HG03571 (cell line): ENCODE measurements at regions not wholly inside any gene's neighbourhood (a gene's known extent, or its start where the extent isn't known, plus 50 kb on each side); places are given as distances from the start of the nearest gene placed in this dataset.

Experiments
- ATAC-seq: cut with Tn5 transposase; IDR thresholded peaks from one replicate; pipeline ENCODE4 v1.9.1; 2021; ENCODE audit not compliant: unreplicated experiment

DNA sequence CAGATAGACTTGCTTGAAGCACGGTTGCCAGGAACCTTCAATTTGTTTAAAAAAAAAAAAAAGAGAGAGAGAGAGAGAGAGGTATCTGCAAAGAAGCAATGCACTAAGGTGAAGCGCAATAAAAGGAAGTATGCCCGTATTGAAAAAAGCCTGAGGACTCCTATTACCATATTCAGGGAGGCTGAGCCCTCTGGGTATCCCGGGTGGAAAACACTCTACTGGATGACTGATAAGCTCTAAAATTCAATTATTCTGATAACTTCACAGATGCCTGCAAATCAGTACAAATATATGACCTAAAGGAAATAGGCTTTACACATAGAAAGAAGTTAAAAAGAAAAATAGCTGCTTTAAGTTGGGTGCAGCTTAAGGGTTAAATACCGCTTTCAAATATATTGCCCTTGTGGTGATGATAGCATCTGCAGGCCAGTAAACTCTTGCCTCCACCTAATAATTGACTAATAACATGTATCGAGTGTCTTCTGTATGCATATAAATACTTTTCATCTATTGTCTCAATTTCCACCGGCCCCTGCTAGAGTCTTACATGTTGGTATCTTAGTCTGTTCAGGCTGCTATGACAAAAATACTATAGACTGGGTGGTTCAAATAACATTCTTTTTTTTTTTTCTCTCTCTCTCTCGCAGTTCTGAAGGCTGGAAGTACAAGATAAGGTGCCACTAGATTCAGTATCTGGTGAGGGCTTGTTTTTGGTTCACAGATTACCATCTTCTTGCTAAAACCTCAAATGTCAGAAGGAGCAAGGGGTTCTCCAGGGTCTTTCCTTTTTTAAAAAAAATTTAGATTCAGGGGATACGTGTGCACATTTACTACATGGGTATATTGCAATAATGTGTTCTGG, 187.4 kb upstream of the JARID2 start:
- no peak for ATAC-seq

DNA sequence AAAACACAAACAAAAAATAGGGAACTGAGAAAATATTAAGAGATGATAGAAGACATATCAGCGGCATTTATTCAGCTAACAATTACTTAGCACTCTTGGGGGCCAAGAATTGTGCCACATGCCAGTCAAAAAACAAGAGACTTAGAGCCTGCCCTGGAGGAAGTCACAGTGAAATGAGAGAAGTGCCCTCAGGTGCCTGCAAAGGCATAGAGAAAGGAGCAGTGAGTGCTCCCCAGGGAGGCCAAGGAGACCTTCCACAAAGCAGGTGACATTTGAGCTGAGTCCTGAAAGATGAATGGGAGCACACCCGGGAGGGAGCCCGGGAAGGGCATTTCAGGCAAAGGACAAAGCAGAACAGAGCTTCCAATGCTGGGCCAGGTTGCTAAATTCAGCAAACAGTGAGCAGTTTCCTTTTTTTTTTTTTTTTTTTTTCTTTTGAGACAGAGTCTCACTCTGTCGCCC, 184.7 kb upstream of the JARID2 start:
- ATAC-seq, result no peak

DNA sequence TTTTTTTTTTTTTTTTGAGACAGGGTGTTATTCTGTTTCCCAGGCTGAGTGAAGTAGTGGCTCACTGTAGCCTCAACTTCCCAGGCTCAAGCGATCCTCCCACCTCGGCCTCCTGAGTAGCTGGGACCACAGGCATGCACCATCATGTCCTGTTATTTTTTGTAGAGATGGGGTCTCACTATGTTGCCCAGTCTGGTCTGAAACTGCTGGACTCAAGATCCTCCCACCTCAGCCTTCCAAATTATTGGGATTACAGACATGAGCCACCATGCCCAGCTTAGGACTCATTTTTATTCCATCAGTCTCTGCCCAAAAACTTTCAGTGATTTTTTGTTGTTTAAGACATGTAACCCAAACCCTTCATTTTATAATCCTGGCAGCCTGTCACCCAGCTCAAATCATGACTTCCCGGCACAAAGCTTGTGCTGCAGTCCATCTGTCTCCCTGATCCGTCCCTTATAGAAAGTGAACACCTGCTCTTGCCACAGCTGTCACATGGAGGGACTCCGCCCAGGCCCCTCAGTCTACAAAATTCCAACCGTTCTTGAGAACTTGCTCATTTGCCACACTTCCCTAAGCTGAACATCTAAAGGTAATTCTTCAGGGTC, 183.9 kb upstream of the JARID2 start:
- no peak for ATAC-seq

DNA sequence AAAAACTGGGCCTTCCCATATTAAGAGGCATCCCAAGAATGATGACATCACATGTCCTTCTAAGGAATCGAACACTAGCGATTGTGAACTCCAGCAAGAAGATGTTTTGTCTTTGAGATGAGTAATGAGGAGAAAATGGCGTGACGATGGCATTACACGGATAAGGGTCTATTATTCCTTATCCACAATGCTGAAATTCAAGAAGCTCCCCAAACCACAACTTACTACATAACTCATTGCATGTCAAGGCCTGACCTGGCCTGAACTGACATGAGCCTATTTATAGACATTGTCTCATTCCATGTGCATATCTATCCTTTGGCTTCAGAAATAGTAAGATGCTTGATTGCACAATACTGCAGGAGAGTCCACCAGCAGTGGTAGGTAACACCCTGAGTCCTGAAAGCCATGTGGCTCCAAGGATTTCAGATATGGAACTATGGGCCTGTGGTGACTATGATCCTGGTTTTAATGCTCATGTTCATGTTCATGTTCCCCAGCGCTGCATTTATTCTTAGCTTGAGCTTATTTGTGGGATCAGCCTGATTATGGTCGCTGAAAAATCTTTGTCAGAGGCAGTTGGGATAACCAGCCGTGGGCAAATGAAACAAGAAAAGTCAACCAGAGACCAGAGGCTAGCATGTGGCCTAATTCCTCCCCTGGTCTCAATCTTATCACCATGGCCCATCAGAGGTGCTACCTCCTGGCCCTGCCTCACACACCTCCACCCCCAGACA, 183.2 kb upstream of the JARID2 start:
- ATAC-seq, result no peak

DNA sequence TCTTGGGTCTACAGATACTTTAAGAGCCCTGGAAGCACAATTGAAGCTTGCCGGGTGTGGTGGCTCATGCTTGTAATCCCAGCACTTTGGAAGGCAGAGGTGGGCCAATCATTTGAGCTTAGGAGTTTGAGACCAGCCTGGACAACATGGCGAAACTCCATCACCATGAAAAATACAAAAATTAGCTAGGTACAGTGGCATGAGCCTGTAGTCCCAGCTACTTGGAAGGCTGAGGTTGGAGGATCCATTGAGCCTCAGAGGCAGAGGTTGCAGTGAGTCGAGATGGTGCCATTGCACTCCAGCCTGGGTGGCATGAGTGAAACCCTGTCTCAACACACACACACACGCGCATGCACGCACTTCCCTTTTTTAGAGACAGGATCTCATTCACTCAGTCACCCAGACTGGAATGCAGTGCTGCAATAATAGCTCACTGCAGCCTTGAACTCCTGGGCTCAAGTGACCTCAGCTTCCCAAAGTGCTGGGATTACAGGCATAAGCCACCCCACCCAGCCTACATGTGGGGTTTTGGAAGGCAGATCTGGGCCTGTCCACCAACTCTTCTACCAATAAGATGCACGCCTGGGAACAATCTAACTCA, 182.5 kb upstream of the JARID2 start:
- no peak for ATAC-seq

DNA sequence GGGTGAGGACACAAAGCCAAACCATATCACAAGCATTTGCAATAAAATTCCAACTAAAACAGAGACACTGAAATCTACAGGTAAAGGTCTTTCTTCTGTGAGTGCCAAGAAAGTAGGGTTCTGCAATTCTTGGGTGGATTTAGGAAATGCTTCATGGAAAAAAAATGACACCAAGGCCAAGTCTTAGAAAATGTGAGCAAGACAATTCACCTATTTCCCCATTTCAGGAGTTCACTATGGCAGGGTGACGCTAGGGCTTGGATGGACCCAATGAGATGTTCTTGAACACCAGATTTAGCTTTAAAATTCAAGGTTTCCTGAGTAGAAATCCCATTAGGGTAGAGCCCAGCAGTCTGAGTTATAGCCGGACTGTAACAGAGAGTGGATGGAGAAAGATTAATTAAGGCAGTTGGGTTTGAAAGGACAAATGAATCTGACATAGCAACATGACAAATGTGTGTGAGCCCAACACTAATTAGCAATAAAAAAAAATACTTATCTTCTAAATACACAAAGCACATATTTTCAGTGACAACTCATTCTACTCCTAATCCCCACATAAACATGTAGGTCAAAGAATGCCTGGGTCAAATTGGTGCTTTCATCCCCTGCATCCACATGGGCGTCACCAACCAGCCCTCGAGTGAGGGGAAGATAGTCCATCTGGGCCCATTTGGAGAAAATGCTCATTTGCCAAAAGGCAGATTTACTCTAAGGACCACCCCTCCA, 180.4 kb upstream of the JARID2 start:
- ATAC-seq, result no peak

DNA sequence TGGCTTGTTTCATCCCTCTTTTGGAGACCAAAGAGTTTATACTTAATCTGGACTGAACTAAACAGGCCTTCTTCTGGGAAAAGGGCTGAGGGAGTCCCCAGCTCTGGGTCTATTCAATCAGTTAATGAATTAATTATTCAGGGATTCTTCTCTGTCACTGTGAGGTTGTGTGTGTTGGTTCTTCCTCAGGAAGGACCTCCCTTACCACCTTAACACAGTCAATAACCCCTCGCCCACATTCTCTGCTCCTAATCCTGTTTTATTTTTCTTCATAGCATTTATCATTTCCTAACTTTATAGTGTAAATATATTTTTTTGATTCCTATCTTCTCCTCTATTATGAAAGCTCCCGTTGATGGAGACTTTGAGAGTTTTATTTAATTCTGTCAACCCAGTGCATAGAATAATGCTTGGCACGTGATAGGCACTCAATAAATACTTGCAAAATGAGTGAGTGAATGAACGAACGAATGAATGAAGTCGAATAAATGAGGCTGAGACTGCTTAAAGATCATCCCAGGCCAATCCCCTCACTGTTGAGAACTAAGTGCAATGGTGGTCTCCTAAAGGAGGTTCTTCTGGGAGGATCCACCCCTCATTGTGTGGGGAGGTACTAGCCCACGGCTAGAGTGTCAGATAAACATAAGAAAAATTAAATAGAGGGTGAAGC, 179.6 kb upstream of the JARID2 start:
- ATAC-seq, result no peak

DNA sequence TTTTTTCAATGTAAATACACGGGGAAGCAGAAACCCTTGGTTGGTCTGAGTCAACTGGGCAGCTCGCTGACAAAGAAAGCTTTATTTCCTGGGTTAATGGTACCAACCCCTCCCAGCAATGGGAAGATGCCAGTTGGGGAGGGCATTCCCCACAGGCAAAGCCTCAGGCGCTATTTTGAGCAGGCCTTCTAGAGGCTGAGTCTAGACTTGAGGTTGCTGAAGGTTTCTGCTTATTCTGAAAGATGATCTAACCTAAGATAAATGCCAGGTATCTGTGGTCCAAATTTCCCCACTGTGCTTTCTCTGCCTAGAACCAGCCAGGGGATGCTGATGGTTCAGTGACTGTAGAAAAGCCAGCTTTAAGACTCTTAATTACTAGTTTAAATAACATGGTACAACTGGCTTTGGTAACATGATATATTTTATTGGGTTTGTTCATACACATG, 172.5 kb upstream of the JARID2 start:
- no peak for ATAC-seq

DNA sequence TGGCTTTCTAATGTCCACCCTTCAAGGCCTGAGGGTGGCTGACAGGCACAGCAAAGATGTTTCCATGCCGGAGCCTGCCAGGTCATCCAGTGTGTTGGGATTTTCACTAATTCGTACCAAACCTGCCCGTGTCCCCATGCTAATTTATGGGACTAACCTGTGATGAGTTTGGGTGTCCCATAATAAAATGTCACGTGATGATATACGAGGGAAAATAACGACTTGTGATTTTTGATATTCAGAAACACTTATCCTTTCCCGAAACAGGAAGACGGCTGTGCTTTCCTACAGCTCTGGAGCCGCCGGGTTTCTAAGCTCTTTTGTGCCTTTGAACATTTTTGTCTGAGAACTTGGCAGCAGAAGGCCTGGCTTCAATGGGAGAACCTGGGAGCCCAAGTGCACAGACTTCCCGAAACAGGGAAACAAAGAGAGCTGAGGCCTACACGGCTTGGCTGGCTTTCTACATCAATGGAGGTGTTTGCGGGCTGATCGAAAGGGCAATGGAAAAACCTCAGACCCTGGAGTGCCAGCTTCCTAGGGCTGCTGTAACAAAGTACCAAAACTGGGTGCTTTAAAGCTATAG, 171.9 kb upstream of the JARID2 start:
- ATAC-seq, result no peak

DNA sequence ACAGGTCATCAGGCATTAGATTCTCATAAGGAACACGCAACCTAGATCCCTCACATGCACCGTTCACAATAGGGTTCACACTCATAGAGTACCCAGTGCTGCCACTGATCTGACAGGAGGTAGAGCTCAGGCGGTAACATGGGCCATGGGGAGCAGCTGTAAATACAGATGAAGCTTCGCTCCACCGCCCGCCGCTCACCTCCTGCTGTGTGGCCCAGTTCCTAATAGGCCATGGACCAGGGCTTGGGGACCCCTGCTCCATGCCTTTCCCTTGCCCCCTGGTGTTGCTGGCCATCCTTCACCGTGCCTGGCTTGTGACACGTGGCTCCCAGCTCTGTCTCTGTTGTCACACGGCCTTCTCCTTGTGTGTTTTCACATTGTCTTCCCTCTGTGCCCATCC, 171.1 kb upstream of the JARID2 start:
- ATAC-seq, result no peak

DNA sequence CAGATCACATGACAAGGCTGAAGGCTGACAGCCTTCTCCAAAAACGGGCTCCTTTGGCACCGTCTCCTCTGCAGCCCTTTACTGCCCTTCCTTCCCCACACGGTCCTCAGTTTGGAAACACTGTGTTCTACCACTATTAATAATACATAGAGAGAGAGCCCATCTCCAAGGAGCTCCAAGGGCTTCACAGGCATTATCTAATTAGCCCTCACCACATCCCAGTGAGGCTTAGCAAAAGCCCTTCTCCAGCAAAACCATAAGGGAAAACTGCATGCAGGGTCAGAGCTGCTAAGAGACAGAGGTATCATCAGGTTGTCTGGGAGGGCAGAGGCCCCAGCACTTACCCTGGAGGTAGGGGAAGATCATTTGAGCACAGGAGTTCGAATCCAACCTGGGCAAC, 169.3 kb upstream of the JARID2 start:
- ATAC-seq, result no peak

DNA sequence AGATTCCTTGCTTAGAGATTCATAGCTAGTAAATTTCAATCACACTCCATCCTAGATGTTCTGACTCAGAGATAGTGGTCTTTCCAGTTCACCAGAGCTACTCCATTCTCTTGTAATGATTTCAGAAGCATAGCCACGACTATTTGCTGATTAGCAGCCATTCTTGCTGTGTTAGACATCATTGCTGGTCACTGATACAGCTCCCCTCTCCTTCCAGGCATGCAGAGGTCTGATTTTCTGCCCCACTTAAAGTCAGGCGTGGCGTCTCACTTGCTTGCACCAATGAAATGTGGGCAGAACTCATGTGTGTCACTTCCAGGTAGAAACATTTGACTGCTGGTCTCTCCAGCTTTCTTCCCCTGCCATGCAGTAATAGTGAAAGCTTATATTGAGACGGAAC, 168.9 kb upstream of the JARID2 start:
- ATAC-seq, result no peak

DNA sequence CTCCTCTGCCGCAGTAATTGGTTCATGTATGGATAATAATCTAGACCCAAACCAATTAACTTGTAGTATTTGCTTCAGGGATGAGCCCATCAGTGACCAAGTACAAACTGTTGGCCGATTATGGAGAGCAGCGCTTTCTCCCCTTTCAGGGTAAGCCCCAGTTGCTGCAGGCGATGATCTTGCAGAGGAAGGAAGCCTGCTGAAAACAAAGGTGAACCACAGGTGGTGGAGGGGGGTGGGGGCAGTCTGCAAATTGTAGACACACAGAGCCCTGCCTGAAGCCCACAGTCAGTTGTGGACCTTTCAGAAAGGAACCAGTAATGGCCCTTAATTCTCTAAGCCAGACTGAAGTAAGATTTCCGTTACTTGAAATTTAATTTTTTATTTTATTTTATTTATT, 167.9 kb upstream of the JARID2 start:
- no peak for ATAC-seq

DNA sequence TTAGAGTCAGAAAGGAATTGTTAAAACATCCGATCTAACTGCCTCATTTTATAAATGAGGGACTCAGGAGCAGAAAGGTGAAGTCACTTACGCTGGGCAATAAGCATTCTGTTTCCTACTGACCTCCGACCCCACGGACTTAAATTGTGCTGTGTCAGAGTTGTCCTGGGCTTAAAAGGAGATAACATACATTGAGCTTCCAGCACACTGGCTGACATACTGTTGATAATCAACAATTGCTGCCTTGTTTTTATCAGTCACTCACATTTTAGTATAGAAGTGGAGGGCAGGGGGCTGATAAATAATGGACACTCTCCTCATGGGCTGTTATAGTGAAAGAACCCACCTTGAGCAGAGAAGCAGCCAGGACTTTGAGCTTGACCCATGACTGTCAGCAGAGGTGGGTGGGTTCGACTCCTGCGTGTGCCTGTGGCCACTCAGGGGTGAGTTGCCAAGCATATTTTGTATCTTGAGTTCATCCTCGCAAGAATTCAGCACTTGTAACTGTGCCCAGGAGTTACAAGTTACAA, 166.5 kb upstream of the JARID2 start:
- no peak for ATAC-seq

DNA sequence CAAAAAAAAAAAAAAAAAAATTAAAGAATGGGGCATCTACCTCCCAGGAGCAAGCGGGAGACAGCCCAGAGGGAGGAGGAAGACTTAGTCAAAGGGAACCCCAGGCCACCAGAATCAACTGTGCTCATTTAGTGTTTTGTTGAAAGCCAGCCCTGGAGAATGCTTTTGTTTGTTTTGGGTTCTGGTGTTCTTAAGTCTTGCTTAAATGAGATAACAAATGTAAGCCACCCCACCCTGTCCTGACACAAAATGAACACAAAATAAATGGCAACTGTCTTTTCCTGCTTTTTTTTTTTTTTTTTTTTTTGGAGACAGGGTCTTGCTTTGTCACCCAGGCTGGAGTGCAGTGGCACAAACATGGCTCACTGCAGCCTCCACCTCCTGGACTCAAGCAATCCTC, 165.0 kb upstream of the JARID2 start:
- no peak for ATAC-seq

DNA sequence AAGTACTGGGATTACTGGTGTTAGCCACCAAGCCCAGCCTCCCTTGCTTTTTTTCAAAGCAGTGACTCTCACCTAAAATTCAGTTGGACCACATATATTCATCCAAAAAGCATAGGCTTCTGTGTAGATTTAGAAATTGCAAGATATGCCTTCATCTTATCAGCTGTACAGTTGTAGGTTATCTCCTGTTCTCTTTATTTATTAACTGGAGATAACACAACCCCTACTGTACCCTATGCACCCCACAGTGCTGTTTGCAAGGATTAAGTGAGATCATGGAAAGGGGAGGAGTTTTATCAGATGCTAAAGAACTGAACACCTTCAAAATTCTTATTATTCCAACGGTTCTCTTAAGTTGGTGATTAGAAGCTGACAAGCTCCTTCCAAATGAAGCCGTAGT, 164.4 kb upstream of the JARID2 start:
- ATAC-seq, result no peak

DNA sequence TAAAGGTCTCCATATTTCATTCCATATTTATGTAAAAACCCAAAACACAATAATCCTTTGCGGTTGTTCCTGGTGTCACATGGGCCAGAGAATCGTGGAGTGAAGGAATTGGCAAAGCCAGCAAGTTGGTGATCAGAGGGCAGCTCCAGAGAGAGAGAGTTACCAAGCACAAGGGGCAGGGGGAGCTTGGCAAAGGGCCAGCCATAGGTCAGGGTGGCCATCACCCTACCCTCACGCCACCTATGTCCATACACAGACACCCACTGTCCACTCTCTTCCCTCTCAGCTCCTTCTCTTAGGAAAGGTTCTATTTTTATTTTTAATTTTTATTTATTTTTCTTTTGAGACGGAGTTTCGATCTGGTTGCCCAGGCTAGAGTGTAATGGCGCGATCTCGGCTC, 163.2 kb upstream of the JARID2 start:
- ATAC-seq, result no peak

DNA sequence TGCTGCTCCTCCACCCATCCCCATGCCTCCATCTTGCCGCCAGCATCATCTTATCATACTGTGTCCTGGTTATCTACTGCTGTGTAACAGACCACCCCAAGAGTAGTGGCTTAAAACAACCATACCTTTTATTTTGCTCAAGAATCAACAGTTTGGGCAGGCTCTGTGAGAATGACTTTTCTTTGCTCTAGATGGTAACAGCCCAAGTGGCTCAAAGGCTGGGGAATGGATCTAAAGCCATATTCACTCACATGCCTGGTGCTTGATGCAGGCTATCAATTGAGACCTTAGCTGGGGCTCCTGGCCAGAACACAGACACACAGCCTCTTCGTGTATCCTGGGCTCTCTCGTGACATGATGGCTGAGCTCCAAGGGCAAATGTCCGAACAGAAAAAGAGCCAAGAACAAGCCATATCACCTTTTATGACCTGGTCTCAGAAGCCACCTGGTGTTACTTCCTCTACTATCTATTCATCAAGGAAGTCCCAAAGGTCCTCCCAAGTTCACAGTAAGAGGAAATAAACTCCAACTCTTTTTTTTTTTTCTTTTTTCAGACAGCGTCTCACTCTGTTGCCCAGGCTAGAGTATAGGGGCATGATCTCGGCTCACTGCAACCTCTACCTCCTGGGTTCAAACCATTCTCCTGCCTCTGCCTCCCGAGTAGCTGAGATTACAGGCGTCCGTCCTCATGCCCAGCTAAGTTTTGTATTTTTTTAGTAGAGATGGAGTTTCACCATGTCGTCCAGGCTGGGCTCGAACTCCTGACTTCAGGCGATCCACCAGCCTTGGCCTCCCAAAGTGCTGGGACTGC, 159.3 kb upstream of the JARID2 start:
- ATAC-seq, result no peak

DNA sequence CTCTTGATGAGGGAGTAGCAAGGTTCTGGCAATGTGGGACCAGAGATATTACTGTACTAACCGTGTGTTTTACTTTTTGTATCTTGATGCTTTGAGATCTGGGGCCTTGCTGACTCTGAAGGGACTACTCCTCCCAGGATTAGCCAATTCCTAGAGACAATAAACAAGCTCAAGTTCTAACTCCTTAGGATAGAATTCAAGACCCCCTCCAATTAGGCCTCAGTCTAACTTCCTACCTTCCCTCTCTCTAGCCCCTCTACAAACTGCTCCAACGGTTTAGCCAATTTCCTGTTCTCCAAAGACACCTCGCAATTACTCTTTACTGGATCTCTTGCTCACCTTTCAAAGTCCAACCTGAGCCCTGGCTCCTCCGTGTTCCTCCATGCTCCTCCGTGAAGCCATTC, 158.7 kb upstream of the JARID2 start:
- no peak for ATAC-seq
